AG04450 (cell line): ENCODE measurements at regions not wholly inside any gene's neighbourhood (a gene's known extent, or its start where the extent isn't known, plus 50 kb on each side); places are given as distances from the start of the nearest gene placed in this dataset.

ENCODE experiments used
- CTCF ChIA-PET: fragments of 300-600, 350-600 bp; formaldehyde crosslinking; extraction: SDS; loops from one replicate; lab custom pipeline; 2022; ENCODE audit warnings: antibody characterized with exemption, inconsistent platforms; lab: Charles Lee
- POLR2A ChIA-PET: fragments of 350-600 bp; formaldehyde crosslinking; extraction: SDS; loops from one replicate; lab custom pipeline; 2021; ENCODE audit warnings: antibody characterized with exemption, inconsistent platforms; lab: Yijun Ruan, JAX
- DNase-seq: peaks from one replicate; pipeline ENCODE4 v3.0.0-alpha.2; 2011; ENCODE audit warnings: low read depth, low spot score
- H3K27ac ChIP-seq: one replicate; pipeline ENCODE4 v1.5.1; 2012; ENCODE audit warnings: low read depth, low read length, control low read depth
- H3K27me3 ChIP-seq: one replicate; pipeline ENCODE4 v1.6.0; 2012; ENCODE audit warnings: low read length; ENCODE audit not compliant: control insufficient read depth, insufficient read depth
- H3K4me3 ChIP-seq: 2 replicates; pipeline ENCODE4 v1.5.1; 2011; ENCODE audit warnings: mild to moderate bottlenecking, low read depth, low read length, control low read depth
- H3K9me3 ChIP-seq: 2 replicates; pipeline ENCODE4 v1.5.1; 2012; ENCODE audit warnings: low read length; ENCODE audit not compliant: control insufficient read depth, insufficient read depth
- TF ChIP-seq, protein P1 (sequence below): IDR thresholded peaks from 2 replicates; pipeline ENCODE4 v1.5.1; 2011; ENCODE audit warnings: low read depth, low read length, control low read depth, inconsistent platforms

DNA sequence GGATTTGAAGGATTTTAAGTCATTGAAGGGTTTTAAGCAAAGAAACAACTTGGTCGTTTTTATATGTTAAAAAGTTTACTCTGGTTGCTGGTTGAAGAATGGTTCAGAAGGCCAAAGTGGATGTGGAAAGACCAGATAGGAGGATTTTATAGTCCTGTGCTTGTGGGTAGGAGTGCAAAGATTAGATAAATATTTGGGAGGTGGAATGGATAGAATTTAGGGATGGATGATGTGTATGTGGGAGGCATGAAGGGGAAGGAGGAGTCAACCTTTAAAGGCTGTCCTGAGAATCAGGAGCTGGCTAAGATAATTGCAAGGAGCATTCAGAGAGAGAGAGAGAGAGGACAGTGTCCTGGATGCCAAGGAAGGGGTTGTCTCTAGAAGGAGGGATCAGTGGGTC is 190.1 kb upstream of the SPRED2 start:
- TF ChIP-seq, protein P1, sequence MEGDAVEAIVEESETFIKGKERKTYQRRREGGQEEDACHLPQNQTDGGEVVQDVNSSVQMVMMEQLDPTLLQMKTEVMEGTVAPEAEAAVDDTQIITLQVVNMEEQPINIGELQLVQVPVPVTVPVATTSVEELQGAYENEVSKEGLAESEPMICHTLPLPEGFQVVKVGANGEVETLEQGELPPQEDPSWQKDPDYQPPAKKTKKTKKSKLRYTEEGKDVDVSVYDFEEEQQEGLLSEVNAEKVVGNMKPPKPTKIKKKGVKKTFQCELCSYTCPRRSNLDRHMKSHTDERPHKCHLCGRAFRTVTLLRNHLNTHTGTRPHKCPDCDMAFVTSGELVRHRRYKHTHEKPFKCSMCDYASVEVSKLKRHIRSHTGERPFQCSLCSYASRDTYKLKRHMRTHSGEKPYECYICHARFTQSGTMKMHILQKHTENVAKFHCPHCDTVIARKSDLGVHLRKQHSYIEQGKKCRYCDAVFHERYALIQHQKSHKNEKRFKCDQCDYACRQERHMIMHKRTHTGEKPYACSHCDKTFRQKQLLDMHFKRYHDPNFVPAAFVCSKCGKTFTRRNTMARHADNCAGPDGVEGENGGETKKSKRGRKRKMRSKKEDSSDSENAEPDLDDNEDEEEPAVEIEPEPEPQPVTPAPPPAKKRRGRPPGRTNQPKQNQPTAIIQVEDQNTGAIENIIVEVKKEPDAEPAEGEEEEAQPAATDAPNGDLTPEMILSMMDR: no peak
- POLR2A ChIA-PET: no interaction called here
- peaks cover 27% of the 10 kb centered on the region for H3K27me3 ChIP-seq
- H3K4me3 ChIP-seq: no peak overlapping the region
- CTCF ChIA-PET: no interaction called here
- H3K27ac ChIP-seq: no peak overlapping the region
- no peak for DNase-seq
- no peaks in the 10 kb centered on the region for H3K9me3 ChIP-seq

DNA sequence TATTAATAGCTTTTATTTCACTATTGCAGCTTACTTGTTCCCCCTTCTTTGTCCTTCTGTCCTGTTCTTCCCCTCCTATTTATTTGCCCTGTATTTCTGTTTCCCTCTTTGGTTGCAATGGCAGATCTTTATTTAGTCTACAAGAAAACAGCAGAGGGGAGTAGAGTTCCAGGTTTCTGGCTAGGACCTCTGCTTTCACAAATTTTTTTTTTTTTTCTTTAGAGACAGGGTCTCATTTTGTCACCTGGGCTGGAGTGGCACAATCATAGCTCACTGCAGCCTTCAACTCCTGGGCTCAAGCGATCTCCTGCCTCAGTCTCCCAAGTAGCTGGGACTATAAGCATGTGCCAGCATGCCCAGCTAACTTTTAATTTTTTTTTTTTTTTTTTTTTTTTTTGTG is 188.1 kb upstream of the SPRED2 start:
- H3K4me3 ChIP-seq: no peak overlapping the region
- POLR2A ChIA-PET: interaction anchor here (0.6 to 0.9 kb wide), 2 partner anchors 26 to 814 kb away, joined by 4 to 10 read pairs; no protein-coding TSS in a partner anchor
- TF ChIP-seq, protein P1: peak; percentile 25
- no peak overlapping the region for H3K27ac ChIP-seq
- DNase-seq: no peak
- H3K9me3 ChIP-seq: no peaks in the 10 kb centered on the region
- H3K27me3 ChIP-seq: peaks cover 29% of the 10 kb centered on the region
- CTCF ChIA-PET: interaction anchor here (0.6 to 2.0 kb wide), 8 partner anchors 10 to 814 kb away, joined by 3 to 8 read pairs (median 5); no protein-coding TSS in a partner anchor

DNA sequence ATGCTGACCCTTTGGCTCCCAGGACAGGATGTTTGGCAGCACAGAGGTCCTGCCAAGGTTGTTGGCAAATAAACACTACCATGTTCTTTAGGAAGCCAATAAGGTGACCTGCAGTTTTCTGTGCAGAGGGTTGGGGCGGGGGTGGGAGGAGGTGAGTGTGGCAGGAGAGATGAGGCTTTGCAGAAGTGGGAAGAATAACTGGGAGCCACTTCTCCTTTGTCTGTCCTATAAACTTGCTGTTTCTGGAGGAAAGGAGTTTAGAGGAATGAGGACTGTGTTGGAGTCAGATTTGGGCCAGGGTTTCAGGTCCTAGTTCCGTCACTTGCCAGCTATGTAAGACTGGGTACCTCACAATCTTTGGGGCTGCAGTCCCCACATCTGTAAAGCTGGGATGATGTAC is 187.6 kb upstream of the SPRED2 start:
- no peak overlapping the region for H3K4me3 ChIP-seq
- no peak overlapping the region for H3K27ac ChIP-seq
- TF ChIP-seq, protein P1: no peak
- ChIA-PET CTCF (interaction anchor here (0.6 to 2.0 kb wide), 6 partner anchors 11 to 814 kb away, joined by 3 to 8 read pairs (median 6); no protein-coding TSS in a partner anchor), POLR2A (interaction anchor here (0.6 to 0.9 kb wide), 2 partner anchors 26 to 814 kb away, joined by 4 to 10 read pairs; no protein-coding TSS in a partner anchor)
- DNase-seq: no peak
- H3K9me3 ChIP-seq: no peaks in the 10 kb centered on the region
- H3K27me3 ChIP-seq: peaks cover 29% of the 10 kb centered on the region

DNA sequence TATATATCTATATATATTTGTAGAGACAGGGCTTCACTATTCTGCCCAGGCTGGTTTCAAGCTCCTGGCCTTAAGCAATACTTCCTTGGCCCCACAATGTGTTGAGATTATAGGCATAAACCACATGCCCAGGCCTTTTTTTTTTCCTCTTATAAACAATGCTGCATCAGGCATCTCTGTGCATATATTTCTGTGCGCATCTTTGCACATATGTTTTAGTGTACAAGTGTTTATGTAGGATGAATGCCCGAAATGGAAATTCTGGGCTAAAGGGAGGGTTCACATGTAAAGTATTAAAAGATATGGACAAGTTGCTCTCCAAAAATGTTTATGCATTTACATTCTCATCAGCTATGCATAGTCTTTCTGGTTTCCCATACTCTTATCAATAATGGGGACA is 183.2 kb upstream of the SPRED2 start:
- no peak overlapping the region for H3K27ac ChIP-seq
- no peaks in the 10 kb centered on the region for H3K9me3 ChIP-seq
- H3K27me3 ChIP-seq: peaks cover 19% of the 10 kb centered on the region
- H3K4me3 ChIP-seq: no peak overlapping the region
- ChIA-PET POLR2A (interaction anchor here (0.6 kb wide), 1 partner anchor 969 kb away, joined by 3 read pairs; no protein-coding TSS in a partner anchor), CTCF (no interaction called here)
- TF ChIP-seq, protein P1: no peak
- no peak for DNase-seq

DNA sequence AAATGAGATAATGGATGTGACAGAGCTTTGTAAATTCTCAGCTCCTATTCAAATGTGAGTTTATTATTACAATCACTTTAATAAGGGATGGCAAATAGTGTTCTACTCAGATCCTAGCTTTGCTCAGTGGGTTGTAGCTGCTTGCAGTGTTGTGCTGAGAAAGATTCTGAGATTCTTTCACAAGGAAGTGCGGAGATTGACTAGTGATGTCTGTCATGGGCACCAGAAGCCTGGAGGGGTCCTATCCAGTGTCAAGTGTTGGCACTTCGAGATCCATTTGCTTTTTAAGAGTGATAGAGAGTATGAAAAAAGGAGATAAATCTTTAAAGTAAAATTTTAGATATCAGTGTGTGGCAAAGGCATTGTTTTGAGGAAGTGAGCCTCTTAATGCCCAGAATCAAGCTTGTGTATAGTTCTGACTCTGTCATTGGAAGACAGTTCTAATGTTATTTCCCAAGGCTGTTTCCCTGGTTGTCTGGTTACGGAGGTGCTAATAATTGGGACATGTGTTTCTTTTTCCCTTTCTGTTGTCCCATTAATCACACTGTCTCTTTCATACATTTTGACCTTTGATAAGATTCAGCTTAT is 181.7 kb upstream of the SPRED2 start:
- no peaks in the 10 kb centered on the region; the same call in 1 of the 2 replicates for H3K9me3 ChIP-seq
- H3K27me3 ChIP-seq: peaks cover 17% of the 10 kb centered on the region
- CTCF ChIA-PET: no interaction called here
- no peak overlapping the region for H3K27ac ChIP-seq
- H3K4me3 ChIP-seq: no peak overlapping the region
- POLR2A ChIA-PET: no interaction called here
- TF ChIP-seq, protein P1: no peak
- no peak for DNase-seq
